Uterus (tissue), 2 donors: ENCODE measurements at regions not wholly inside any gene's neighbourhood (a gene's known extent, or its start where the extent isn't known, plus 50 kb on each side); places are given as distances from the start of the nearest gene placed in this dataset.

Experiments
- CTCF ChIP-seq, 4 experiments: fragments of 200-600 bp in 2 of 4; fragments of 450-650 bp in 2 of 4; sonication (generic) in 2 of 4; IDR thresholded peaks; one replicate each; pipeline ENCODE4 v1.5.1; 2016 to 2019; ENCODE audit warnings: antibody characterized with exemption in 4 of 4, mild to moderate bottlenecking in 2 of 4, moderate library complexity in 1 of 4
- POLR2A ChIP-seq, 2 donors: fragments of 450-650 bp; IDR thresholded peaks; one replicate each; pipeline ENCODE4 v1.6.1; 2016; ENCODE audit warnings: antibody characterized with exemption in 2 of 2, mild to moderate bottlenecking in 1 of 2, moderate library complexity in 1 of 2

GRCh38 chr9:88075506-88075905 lies 62.8 kb downstream of the SPATA31C2 start:
- TF ChIP-seq CTCF (IDR thresholded peaks at IDR 0.05) (no peak), POLR2A (IDR thresholded peaks at IDR 0.05) (no peak)
